GM19463 (cell line): ENCODE measurements at regions not wholly inside any gene's neighbourhood (a gene's known extent, or its start where the extent isn't known, plus 50 kb on each side); places are given as distances from the start of the nearest gene placed in this dataset.

Experiments used
- ATAC-seq: cut with Tn5 transposase; IDR thresholded peaks from one replicate; pipeline ENCODE4 v1.9.1; 2021; ENCODE audit warnings: mild to moderate bottlenecking, moderate library complexity; ENCODE audit not compliant: unreplicated experiment

- no peak for ATAC-seq
Measured at GRCh38 chr3:43865887-43866528, 175.3 kb downstream of the ABHD5 start.

- ATAC-seq = no peak
Measured at GRCh38 chr3:43866529-43867353, 176.0 kb downstream of the ABHD5 start.

GRCh38 chr3:43867436-43868072 lies 176.8 kb downstream of the ABHD5 start:
- no peak for ATAC-seq

- no peak for ATAC-seq
Measured at GRCh38 chr3:43869491-43869890, 178.8 kb downstream of the ABHD5 start.

GRCh38 chr3:43870120-43870519 lies 179.4 kb downstream of the ABHD5 start:
- ATAC-seq = no peak

- ATAC-seq = no peak
Measured at GRCh38 chr3:43870844-43871626, 180.3 kb downstream of the ABHD5 start.

- no peak for ATAC-seq
Measured at GRCh38 chr3:43871627-43872245, 181.0 kb downstream of the ABHD5 start.

GRCh38 chr3:43872301-43872700 lies 181.6 kb downstream of the ABHD5 start:
- ATAC-seq = no peak

GRCh38 chr3:43872901-43873300 lies 182.2 kb downstream of the ABHD5 start:
- ATAC-seq = no peak

GRCh38 chr3:43873723-43874122 lies 183.0 kb downstream of the ABHD5 start:
- ATAC-seq = no peak

GRCh38 chr3:43874290-43874689 lies 183.6 kb downstream of the ABHD5 start:
- no peak for ATAC-seq

- no peak for ATAC-seq
Measured at GRCh38 chr3:43874731-43875130, 184.0 kb downstream of the ABHD5 start.

GRCh38 chr3:43876648-43877047 lies 185.9 kb downstream of the ABHD5 start:
- ATAC-seq = no peak

GRCh38 chr3:43879166-43879565 lies 188.4 kb downstream of the ABHD5 start:
- no peak for ATAC-seq

GRCh38 chr3:43882976-43883680 lies 192.4 kb downstream of the ABHD5 start:
- no peak for ATAC-seq

GRCh38 chr3:43883729-43884396 lies 193.1 kb downstream of the ABHD5 start:
- no peak for ATAC-seq

GRCh38 chr3:43884581-43884980 lies 193.8 kb downstream of the ABHD5 start:
- no peak for ATAC-seq

GRCh38 chr3:43885908-43886618 lies 195.3 kb downstream of the ABHD5 start:
- ATAC-seq = no peak

- no peak for ATAC-seq
Measured at GRCh38 chr3:43892061-43892460, 201.3 kb downstream of the ABHD5 start.
